Trophoblast cell (in vitro differentiated cells and primary cell): ENCODE measurements at regions not wholly inside any gene's neighbourhood (a gene's known extent, or its start where the extent isn't known, plus 50 kb on each side); places are given as distances from the start of the nearest gene placed in this dataset.

ENCODE experiments used
- DNase-seq, 2 donors: peaks; one replicate each; pipeline ENCODE4 v3.0.0-alpha.2; 2016
- H2AFZ ChIP-seq: 2 replicates; pipeline ENCODE4 v1.6.1; 2013; ENCODE audit warnings: low read length, moderate library complexity, mild to moderate bottlenecking; ENCODE audit not compliant: insufficient read depth, poor library complexity
- H2AK5ac ChIP-seq: 2 replicates; pipeline ENCODE4 v1.6.1; 2013; ENCODE audit warnings: mild to moderate bottlenecking, low read length
- H2BK120ac ChIP-seq: 2 replicates; pipeline ENCODE4 v1.6.1; 2013; ENCODE audit warnings: low read length, mild to moderate bottlenecking, moderate library complexity; ENCODE audit not compliant: insufficient read depth, poor library complexity
- H2BK12ac ChIP-seq: 2 replicates; pipeline ENCODE4 v1.6.1; 2013; ENCODE audit warnings: mild to moderate bottlenecking, low read length, moderate library complexity
- H2BK5ac ChIP-seq: 2 replicates; pipeline ENCODE4 v1.6.1; 2013; ENCODE audit warnings: low read length, low read depth, moderate library complexity, mild to moderate bottlenecking; ENCODE audit not compliant: poor library complexity
- H3K14ac ChIP-seq: 2 replicates; pipeline ENCODE4 v1.6.1; 2013; ENCODE audit warnings: mild to moderate bottlenecking, low read length
- H3K18ac ChIP-seq: 2 replicates; pipeline ENCODE4 v1.6.1; 2013; ENCODE audit warnings: mild to moderate bottlenecking, low read length
- H3K23ac ChIP-seq: 2 replicates; pipeline ENCODE4 v1.6.1; 2013; ENCODE audit warnings: low read length
- H3K27ac ChIP-seq: 2 replicates; pipeline ENCODE4 v1.5.1; 2013; ENCODE audit warnings: low read depth, mild to moderate bottlenecking, inconsistent platforms, low read length, moderate library complexity
- H3K27me3 ChIP-seq: 2 replicates; pipeline ENCODE4 v1.6.1; 2013; ENCODE audit warnings: inconsistent platforms, mild to moderate bottlenecking, low read length, moderate library complexity; ENCODE audit not compliant: insufficient read depth
- H3K36me3 ChIP-seq, 2 experiments: 1 replicate in 1 of 2; 2 replicates in 1 of 2; pipeline ENCODE4 v1.6.1; 2013; ENCODE audit warnings: low read length in 2 of 2, mild to moderate bottlenecking in 2 of 2, moderate library complexity in 1 of 2; ENCODE audit not compliant: insufficient read depth in 2 of 2, control insufficient read depth in 1 of 2
- H3K4ac ChIP-seq: 2 replicates; pipeline ENCODE4 v1.6.1; 2013; ENCODE audit warnings: low read depth, mild to moderate bottlenecking, low read length, moderate library complexity
- H3K4me1 ChIP-seq, 2 experiments: 1 replicate in 1 of 2; 2 replicates in 1 of 2; pipeline ENCODE4 v1.6.1; 2013; ENCODE audit warnings: low read length in 2 of 2, mild to moderate bottlenecking in 2 of 2, moderate library complexity in 1 of 2; ENCODE audit not compliant: insufficient read depth in 2 of 2, control insufficient read depth in 1 of 2
- H3K4me2 ChIP-seq: 2 replicates; pipeline ENCODE4 v1.6.1; 2013; ENCODE audit warnings: inconsistent platforms, mild to moderate bottlenecking, low read length, moderate library complexity
- H3K4me3 ChIP-seq: 2 replicates; pipeline ENCODE4 v1.5.1; 2013; ENCODE audit warnings: mild to moderate bottlenecking, low read depth, low read length, inconsistent platforms
- H3K79me1 ChIP-seq: one replicate; pipeline ENCODE4 v1.6.1; 2013; ENCODE audit warnings: low read length
- H3K79me2 ChIP-seq: 2 replicates; pipeline ENCODE4 v1.6.1; 2013; ENCODE audit warnings: low read length, mild to moderate bottlenecking; ENCODE audit not compliant: control insufficient read depth, insufficient read depth, poor library complexity
- H3K9ac ChIP-seq: 2 replicates; pipeline ENCODE4 v1.6.1; 2013; ENCODE audit warnings: mild to moderate bottlenecking, low read length
- H3K9me3 ChIP-seq: 2 replicates; pipeline ENCODE4 v1.6.1; 2013; ENCODE audit warnings: low read depth, mild to moderate bottlenecking, control low read depth, inconsistent platforms, low read length; ENCODE audit not compliant: insufficient read depth
- H4K12ac ChIP-seq: 2 replicates; pipeline ENCODE4 v1.6.1; 2013; ENCODE audit warnings: low read depth, mild to moderate bottlenecking, low read length, moderate library complexity
- H4K8ac ChIP-seq: 2 replicates; pipeline ENCODE4 v1.6.1; 2013; ENCODE audit warnings: low read depth, mild to moderate bottlenecking, low read length, moderate library complexity
- H4K91ac ChIP-seq: one replicate; pipeline ENCODE4 v1.6.1; 2013; ENCODE audit warnings: low read depth, mild to moderate bottlenecking, low read length, moderate library complexity
- WGBS: extraction: QIAGEN DNeasy Blood & Tissue Kit; methylation state at CpG from one replicate; pipeline ENCODE4 v1.1.7; 2013; ENCODE audit warnings: missing lambda C conversion rate; ENCODE audit not compliant: insufficient read length, insufficient coverage; ENCODE audit errors: extremely low coverage; 5-methylcytosine and 5-hydroxymethylcytosine counted together

- no peak overlapping the region for H2BK12ac ChIP-seq
- H3K23ac ChIP-seq, result no peak overlapping the region
These were observed 115.0 kb downstream of the CETN3 start for GRCh38 chr5:90294604-90295003.

GRCh38 chr5:90293931-90294330 lies 115.6 kb downstream of the CETN3 start:
- no peaks in the 10 kb centered on the region for H3K4me1 ChIP-seq
- no peak overlapping the region for H4K8ac ChIP-seq
- H2BK5ac ChIP-seq, result no peak overlapping the region
- H3K27ac ChIP-seq, result no peak overlapping the region
- no peaks in the 10 kb centered on the region for H3K9me3 ChIP-seq
- no peak overlapping the region for H3K9ac ChIP-seq
- H4K12ac ChIP-seq, result no peak overlapping the region
- no peak overlapping the region for H3K4ac ChIP-seq
- no peaks in the 10 kb centered on the region for H3K36me3 ChIP-seq
- no peak overlapping the region for H3K14ac ChIP-seq
- no peak overlapping the region for H2BK12ac ChIP-seq
- H2BK120ac ChIP-seq, result no peak overlapping the region
- H2AFZ ChIP-seq, result no peak overlapping the region
- no peak overlapping the region for H3K4me3 ChIP-seq
- H3K79me1 ChIP-seq, result no peaks in the 10 kb centered on the region
- no peak overlapping the region for H2AK5ac ChIP-seq
- no peaks in the 10 kb centered on the region for H3K27me3 ChIP-seq
- H4K91ac ChIP-seq, result no peak overlapping the region
- no peak overlapping the region for H3K18ac ChIP-seq
- no CpG with 5 or more reads among the region's 2 CpGs for whole genome bisulfite sequencing
- H3K79me2 ChIP-seq, result no peaks in the 10 kb centered on the region
- H3K23ac ChIP-seq, result no peak overlapping the region
- no peak for DNase-seq
- no peak overlapping the region for H3K4me2 ChIP-seq

More at GRCh38 chr5:90294604-90295003, 115.0 kb downstream of the CETN3 start:
- no peak overlapping the region for H2BK5ac ChIP-seq
- H2BK120ac ChIP-seq, result no peak overlapping the region
- no peak overlapping the region for H2AFZ ChIP-seq
- H4K8ac ChIP-seq, result no peak overlapping the region
- H3K36me3 ChIP-seq, result no peaks in the 10 kb centered on the region
- H3K27ac ChIP-seq, result no peak overlapping the region
- no peaks in the 10 kb centered on the region for H3K79me2 ChIP-seq
- H3K18ac ChIP-seq, result no peak overlapping the region
- H3K9ac ChIP-seq, result no peak overlapping the region
- H3K14ac ChIP-seq, result no peak overlapping the region
- WGBS, result no CpG with 5 or more reads among the region's 5 CpGs
- no peak for DNase-seq
- no peaks in the 10 kb centered on the region for H3K79me1 ChIP-seq
- no peak overlapping the region for H4K91ac ChIP-seq
- H3K4me1 ChIP-seq, result no peaks in the 10 kb centered on the region
- no peaks in the 10 kb centered on the region for H3K9me3 ChIP-seq
- no peak overlapping the region for H4K12ac ChIP-seq
- no peaks in the 10 kb centered on the region for H3K27me3 ChIP-seq
- no peak overlapping the region for H3K4me3 ChIP-seq
- H2AK5ac ChIP-seq, result no peak overlapping the region
- no peak overlapping the region for H3K4me2 ChIP-seq
- H3K4ac ChIP-seq, result no peak overlapping the region

- no peak overlapping the region for H2AFZ ChIP-seq
- no peak overlapping the region for H3K14ac ChIP-seq
- H3K9ac ChIP-seq, result no peak overlapping the region
- no peak overlapping the region for H4K91ac ChIP-seq
- no peak overlapping the region for H4K8ac ChIP-seq
- no peaks in the 10 kb centered on the region for H3K27me3 ChIP-seq
- no peaks in the 10 kb centered on the region for H3K79me2 ChIP-seq
- H4K12ac ChIP-seq, result no peak overlapping the region
- H3K79me1 ChIP-seq, result no peaks in the 10 kb centered on the region
- WGBS, result no CpG with 5 or more reads among the region's 5 CpGs
- no peaks in the 10 kb centered on the region for H3K4me1 ChIP-seq
- H2BK12ac ChIP-seq, result no peak overlapping the region
- no peak overlapping the region for H3K4ac ChIP-seq
- H3K4me2 ChIP-seq, result no peak overlapping the region
- no peak overlapping the region for H3K23ac ChIP-seq
- H3K9me3 ChIP-seq, result no peaks in the 10 kb centered on the region
- no peak overlapping the region for H3K4me3 ChIP-seq
- H3K18ac ChIP-seq, result no peak overlapping the region
- no peaks in the 10 kb centered on the region for H3K36me3 ChIP-seq
- no peak overlapping the region for H3K27ac ChIP-seq
- H2AK5ac ChIP-seq, result no peak overlapping the region
- H2BK120ac ChIP-seq, result no peak overlapping the region
- no peak for DNase-seq
- no peak overlapping the region for H2BK5ac ChIP-seq
These were observed 118.9 kb downstream of the CETN3 start for GRCh38 chr5:90290648-90291047.

- no peak overlapping the region for H2BK12ac ChIP-seq
- no CpG with 5 or more reads among the region's 5 CpGs for WGBS
- no peak overlapping the region for H2AFZ ChIP-seq
- no peaks in the 10 kb centered on the region for H3K27me3 ChIP-seq
- H3K4me3 ChIP-seq, result no peak overlapping the region
- H3K27ac ChIP-seq, result no peak overlapping the region
- H3K4ac ChIP-seq, result no peak overlapping the region
- no peak overlapping the region for H3K18ac ChIP-seq
- H3K9me3 ChIP-seq, result no peaks in the 10 kb centered on the region
- H3K4me2 ChIP-seq, result no peak overlapping the region
- no peak overlapping the region for H3K9ac ChIP-seq
- no peak overlapping the region for H3K23ac ChIP-seq
- no peak overlapping the region for H2BK5ac ChIP-seq
- H4K12ac ChIP-seq, result no peak overlapping the region
- H2AK5ac ChIP-seq, result no peak overlapping the region
- H3K79me2 ChIP-seq, result no peaks in the 10 kb centered on the region
- H2BK120ac ChIP-seq, result no peak overlapping the region
- H3K36me3 ChIP-seq, result no peaks in the 10 kb centered on the region
- H4K91ac ChIP-seq, result no peak overlapping the region
- no peaks in the 10 kb centered on the region for H3K79me1 ChIP-seq
- no peak overlapping the region for H4K8ac ChIP-seq
- no peak for DNase-seq
- no peaks in the 10 kb centered on the region for H3K4me1 ChIP-seq
- H3K14ac ChIP-seq, result no peak overlapping the region
These were observed 119.7 kb downstream of the CETN3 start for GRCh38 chr5:90289837-90290236.
